A673 (cell line): ENCODE measurements at regions not wholly inside any gene's neighbourhood (a gene's known extent, or its start where the extent isn't known, plus 50 kb on each side); places are given as distances from the start of the nearest gene placed in this dataset.

Source experiments
- BruUV-seq: library from RNA; stranded (reverse); fragments of 400-500 nt; replicated peaks from 2 replicates; lab custom pipeline; 2021; lab: Mats Ljungman, UMichigan
- CTCF ChIA-PET: fragments of 300-600 bp; sonication (Branson Sonifier 250); formaldehyde crosslinking; loops from one replicate; lab custom pipeline; 2022; ENCODE audit warnings: antibody characterized with exemption; lab: Charles Lee
- POLR2A ChIA-PET: fragments of 300-600 bp; sonication (Branson Sonifier 250); formaldehyde crosslinking; loops from one replicate; lab custom pipeline; 2022; ENCODE audit warnings: antibody characterized with exemption; ENCODE audit not compliant: low non-redundant PET; lab: Charles Lee
- DNase-seq: peaks from one replicate; pipeline ENCODE4 v3.0.0-alpha.2; 2015; ENCODE audit warnings: low spot score
- H3K27ac ChIP-seq: fragments of 200-600 bp; sonication (generic); 2 replicates; pipeline ENCODE4 v1.5.1; 2016; ENCODE audit warnings: mixed run types, low read depth, mild to moderate bottlenecking, mixed read lengths, antibody characterized with exemption, low read length; ENCODE audit not compliant: poor library complexity, severe bottlenecking
- H3K27me3 ChIP-seq: fragments of 200-600 bp; sonication (generic); replicated peaks from 2 replicates; pipeline ENCODE4 v1.6.1; 2017; ENCODE audit warnings: mixed run types, low read depth, mild to moderate bottlenecking, mixed read lengths, antibody characterized with exemption, low read length; ENCODE audit not compliant: insufficient read depth, poor library complexity
- H3K36me3 ChIP-seq: fragments of 200-600 bp; sonication (generic); 2 replicates; pipeline ENCODE4 v1.6.1; 2016; ENCODE audit warnings: mixed run types, mild to moderate bottlenecking, mixed read lengths, antibody characterized with exemption, low read length; ENCODE audit not compliant: insufficient read depth, poor library complexity, severe bottlenecking
- H3K4me1 ChIP-seq: fragments of 200-600 bp; sonication (generic); 2 replicates; pipeline ENCODE4 v1.6.1; 2017; ENCODE audit warnings: mixed run types, mild to moderate bottlenecking, mixed read lengths, antibody characterized with exemption, low read length; ENCODE audit not compliant: insufficient read depth, poor library complexity, severe bottlenecking
- H3K4me3 ChIP-seq: fragments of 200-600 bp; sonication (generic); 2 replicates; pipeline ENCODE4 v1.5.1; 2016; ENCODE audit warnings: low read depth, mixed run types, mild to moderate bottlenecking, mixed read lengths, low read length; ENCODE audit not compliant: poor library complexity, severe bottlenecking
- H3K9me3 ChIP-seq: fragments of 200-600 bp; sonication (generic); 2 replicates; pipeline ENCODE4 v1.6.1; 2016; ENCODE audit warnings: mixed run types, low read depth, mild to moderate bottlenecking, mixed read lengths, antibody characterized with exemption, low read length; ENCODE audit not compliant: poor library complexity, severe bottlenecking
- CTCF ChIP-seq: fragments of 300-800, 200-600 bp; sonication (generic); conservative IDR thresholded peaks from 2 replicates; pipeline ENCODE4 v1.5.1; 2017; ENCODE audit warnings: low read depth, mild to moderate bottlenecking, antibody characterized with exemption, low read length, moderate library complexity, mixed read lengths
- EZH2 ChIP-seq: fragments of 200-600 bp; sonication (generic); IDR thresholded peaks from 2 replicates; pipeline ENCODE4 v1.6.1; 2017; ENCODE audit warnings: borderline replicate concordance, low read depth, mild to moderate bottlenecking, mixed read lengths, antibody characterized with exemption, low read length; ENCODE audit not compliant: poor library complexity, severe bottlenecking
- intact Hi-C: fragments of 100-400 bp; cut with micrococcal nuclease; formaldehyde crosslinking; loops from one replicate; pipeline ENCODE4 v1.10.0; 2022; ENCODE audit not compliant: unreplicated experiment

- TF ChIP-seq EZH2 (no peak), CTCF (no peak)
- DNase-seq = peak; percentile 13
- BruUV-seq = no TSS peak
Measured at GRCh38 chr16:17773698-17774101, 302.9 kb upstream of the XYLT1 start.

GRCh38 chr16:17770104-17770503, 299.3 kb upstream of the XYLT1 start:
- intact Hi-C loops = no loop called here
- CTCF ChIA-PET = no interaction called here

More at GRCh38 chr16:17773698-17774101, 302.9 kb upstream of the XYLT1 start:
- H3K27me3 ChIP-seq = no peaks in the 10 kb centered on the region
- no peaks in the 10 kb centered on the region for H3K36me3 ChIP-seq
- CTCF ChIA-PET = no interaction called here
- no peak overlapping the region for H3K27ac ChIP-seq
- POLR2A ChIA-PET = no interaction called here
- no peaks in the 10 kb centered on the region for H3K4me1 ChIP-seq
- no peak overlapping the region for H3K4me3 ChIP-seq
- peaks cover 11% of the 10 kb centered on the region for H3K9me3 ChIP-seq
- intact Hi-C loops = no loop called here

GRCh38 chr16:17769065-17769464, 298.3 kb upstream of the XYLT1 start:
- ChIA-PET CTCF (no interaction called here), POLR2A (no interaction called here)
- intact Hi-C loops = no loop called here
- Histone ChIP-seq H3K27ac (no peak overlapping the region), H3K9me3 (peaks cover 13% of the 10 kb centered on the region), H3K36me3 (no peaks in the 10 kb centered on the region), H3K4me3 (no peak overlapping the region), H3K27me3 (no peaks in the 10 kb centered on the region), H3K4me1 (no peaks in the 10 kb centered on the region)
- no TSS peak for BruUV-seq
- no peak for TF ChIP-seq CTCF
- no peak for TF ChIP-seq EZH2
- no peak for DNase-seq

More at GRCh38 chr16:17770104-17770503, 299.3 kb upstream of the XYLT1 start:
- TF ChIP-seq EZH2 (no peak), CTCF (no peak)
- no peaks in the 10 kb centered on the region for H3K36me3 ChIP-seq
- no peak overlapping the region for H3K4me3 ChIP-seq
- H3K9me3 ChIP-seq = peaks cover 13% of the 10 kb centered on the region
- no peak for DNase-seq
- POLR2A ChIA-PET = no interaction called here
- no peaks in the 10 kb centered on the region for H3K4me1 ChIP-seq
- no peak overlapping the region for H3K27ac ChIP-seq
- BruUV-seq = no TSS peak
- no peaks in the 10 kb centered on the region for H3K27me3 ChIP-seq
